ENCODE measurements at regions not wholly inside any gene's neighbourhood (a gene's known extent, or its start where the extent isn't known, plus 50 kb on each side); places are given as distances from the start of the nearest gene placed in this dataset.

- no peak for TF ChIP-seq EP300 (IDR thresholded peaks at IDR 0.05)
- TF ChIP-seq, protein P1, sequence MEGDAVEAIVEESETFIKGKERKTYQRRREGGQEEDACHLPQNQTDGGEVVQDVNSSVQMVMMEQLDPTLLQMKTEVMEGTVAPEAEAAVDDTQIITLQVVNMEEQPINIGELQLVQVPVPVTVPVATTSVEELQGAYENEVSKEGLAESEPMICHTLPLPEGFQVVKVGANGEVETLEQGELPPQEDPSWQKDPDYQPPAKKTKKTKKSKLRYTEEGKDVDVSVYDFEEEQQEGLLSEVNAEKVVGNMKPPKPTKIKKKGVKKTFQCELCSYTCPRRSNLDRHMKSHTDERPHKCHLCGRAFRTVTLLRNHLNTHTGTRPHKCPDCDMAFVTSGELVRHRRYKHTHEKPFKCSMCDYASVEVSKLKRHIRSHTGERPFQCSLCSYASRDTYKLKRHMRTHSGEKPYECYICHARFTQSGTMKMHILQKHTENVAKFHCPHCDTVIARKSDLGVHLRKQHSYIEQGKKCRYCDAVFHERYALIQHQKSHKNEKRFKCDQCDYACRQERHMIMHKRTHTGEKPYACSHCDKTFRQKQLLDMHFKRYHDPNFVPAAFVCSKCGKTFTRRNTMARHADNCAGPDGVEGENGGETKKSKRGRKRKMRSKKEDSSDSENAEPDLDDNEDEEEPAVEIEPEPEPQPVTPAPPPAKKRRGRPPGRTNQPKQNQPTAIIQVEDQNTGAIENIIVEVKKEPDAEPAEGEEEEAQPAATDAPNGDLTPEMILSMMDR (IDR thresholded peaks at IDR 0.05) = no peak
- no peak for TF ChIP-seq POLR2A (IDR thresholded peaks at IDR 0.05)
- no peak for TF ChIP-seq POLR2AphosphoS5 (IDR thresholded peaks at IDR 0.05)
These were observed 115.1 kb downstream of the LARP7 start for GRCh38 chr4:112752061-112752460.
